B cell (primary cell): ENCODE measurements at regions not wholly inside any gene's neighbourhood (a gene's known extent, or its start where the extent isn't known, plus 50 kb on each side); places are given as distances from the start of the nearest gene placed in this dataset.

Experiments used
- CTCF ChIP-seq: fragments of 200-600 bp; IDR thresholded peaks from one replicate; pipeline ENCODE4 v1.8.0; 2022; ENCODE audit warnings: antibody characterized with exemption, mild to moderate bottlenecking
- EZH2 ChIP-seq: IDR thresholded peaks from 2 replicates; pipeline ENCODE4 v1.6.1; 2012; ENCODE audit warnings: borderline replicate concordance, low read depth, mild to moderate bottlenecking, moderate library complexity, low read length; ENCODE audit not compliant: insufficient read depth, poor library complexity, severe bottlenecking

- no peak for TF ChIP-seq CTCF
- no peak for TF ChIP-seq EZH2
These were observed 107.7 kb downstream of the CDH26 start for GRCh38 chr20:60065741-60066437.
